B cell (primary cell): ENCODE measurements at regions not wholly inside any gene's neighbourhood (a gene's known extent, or its start where the extent isn't known, plus 50 kb on each side); places are given as distances from the start of the nearest gene placed in this dataset.

Experiments
- CTCF ChIP-seq: fragments of 200-600 bp; IDR thresholded peaks from one replicate; pipeline ENCODE4 v1.8.0; 2022; ENCODE audit warnings: antibody characterized with exemption, mild to moderate bottlenecking
- EZH2 ChIP-seq: IDR thresholded peaks from 2 replicates; pipeline ENCODE4 v1.6.1; 2012; ENCODE audit warnings: borderline replicate concordance, low read depth, mild to moderate bottlenecking, moderate library complexity, low read length; ENCODE audit not compliant: insufficient read depth, poor library complexity, severe bottlenecking

- TF ChIP-seq CTCF (no peak), EZH2 (no peak)
These were observed 159.5 kb upstream of the KHDRBS2 start for GRCh38 chr6:62445521-62445920.
